ENCODE measurements at regions not wholly inside any gene's neighbourhood (a gene's known extent, or its start where the extent isn't known, plus 50 kb on each side); places are given as distances from the start of the nearest gene placed in this dataset.

DNA sequence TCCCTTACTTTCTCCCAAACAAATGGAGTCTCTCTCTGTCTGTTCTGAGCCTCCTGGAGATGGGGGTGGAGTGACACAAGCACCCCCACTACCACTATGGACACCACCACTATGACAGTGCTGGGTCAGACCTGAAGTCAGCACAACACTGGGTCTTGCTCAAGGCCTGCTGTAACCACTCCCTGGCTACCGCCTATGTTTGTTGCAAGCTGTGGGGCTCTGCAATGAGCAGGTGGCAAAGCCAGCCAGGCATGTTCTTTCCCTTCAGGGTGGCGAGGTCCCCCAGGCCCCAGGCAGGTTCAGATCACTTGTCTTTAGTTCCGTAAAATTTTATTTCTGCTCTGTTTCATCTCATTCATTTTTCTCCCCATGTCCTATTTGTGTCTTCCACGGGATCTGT is 349.8 kb downstream of the TMEM121 start:
- TF ChIP-seq, protein P1, sequence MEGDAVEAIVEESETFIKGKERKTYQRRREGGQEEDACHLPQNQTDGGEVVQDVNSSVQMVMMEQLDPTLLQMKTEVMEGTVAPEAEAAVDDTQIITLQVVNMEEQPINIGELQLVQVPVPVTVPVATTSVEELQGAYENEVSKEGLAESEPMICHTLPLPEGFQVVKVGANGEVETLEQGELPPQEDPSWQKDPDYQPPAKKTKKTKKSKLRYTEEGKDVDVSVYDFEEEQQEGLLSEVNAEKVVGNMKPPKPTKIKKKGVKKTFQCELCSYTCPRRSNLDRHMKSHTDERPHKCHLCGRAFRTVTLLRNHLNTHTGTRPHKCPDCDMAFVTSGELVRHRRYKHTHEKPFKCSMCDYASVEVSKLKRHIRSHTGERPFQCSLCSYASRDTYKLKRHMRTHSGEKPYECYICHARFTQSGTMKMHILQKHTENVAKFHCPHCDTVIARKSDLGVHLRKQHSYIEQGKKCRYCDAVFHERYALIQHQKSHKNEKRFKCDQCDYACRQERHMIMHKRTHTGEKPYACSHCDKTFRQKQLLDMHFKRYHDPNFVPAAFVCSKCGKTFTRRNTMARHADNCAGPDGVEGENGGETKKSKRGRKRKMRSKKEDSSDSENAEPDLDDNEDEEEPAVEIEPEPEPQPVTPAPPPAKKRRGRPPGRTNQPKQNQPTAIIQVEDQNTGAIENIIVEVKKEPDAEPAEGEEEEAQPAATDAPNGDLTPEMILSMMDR (IDR thresholded peaks at IDR 0.05) = no peak
- no peaks in the 10 kb centered on the region for H3K36me3 ChIP-seq
- no peak overlapping the region for H3K27ac ChIP-seq
- no peak overlapping the region for H3K4me3 ChIP-seq
- H3K9me3 ChIP-seq = no peaks in the 10 kb centered on the region
- DNase-seq (peak; percentile 12), ATAC-seq (no peak)
- no peaks in the 10 kb centered on the region for H3K27me3 ChIP-seq (ENCODE audit: low read depth)
- H3K4me1 ChIP-seq = no peaks in the 10 kb centered on the region
- intact Hi-C loops (cut with DNase I) = no loop called here

DNA sequence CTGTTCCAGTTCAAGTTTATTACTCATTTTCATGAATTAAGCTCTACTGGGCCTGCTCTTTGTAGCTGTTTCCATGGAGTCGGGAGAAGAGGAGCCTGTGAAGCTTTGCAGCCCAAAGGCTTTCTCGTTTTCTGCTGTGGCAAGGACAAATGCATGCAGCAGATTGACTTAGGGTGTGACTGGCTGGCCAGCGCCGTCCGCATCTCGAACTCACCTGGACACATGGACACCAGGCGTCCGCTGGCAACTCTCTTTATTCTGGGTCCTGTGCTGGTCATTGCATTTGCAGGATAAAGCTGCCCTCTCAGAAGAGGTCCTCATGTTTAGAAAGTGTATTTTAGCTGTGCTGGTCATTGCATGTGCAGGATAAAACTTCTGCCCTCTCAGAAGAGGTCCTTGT is 350.4 kb downstream of the TMEM121 start:
- intact Hi-C loops (cut with DNase I) = no loop called here
- H3K4me1 ChIP-seq = no peaks in the 10 kb centered on the region
- TF ChIP-seq, protein P1 (IDR thresholded peaks at IDR 0.05) = no peak
- no peaks in the 10 kb centered on the region for H3K27me3 ChIP-seq (ENCODE audit: low read depth)
- no peaks in the 10 kb centered on the region for H3K9me3 ChIP-seq
- H3K36me3 ChIP-seq = no peaks in the 10 kb centered on the region
- ATAC-seq (no peak), DNase-seq (peak; percentile 30)
- H3K27ac ChIP-seq = no peak overlapping the region
- H3K4me3 ChIP-seq = no peak overlapping the region

DNA sequence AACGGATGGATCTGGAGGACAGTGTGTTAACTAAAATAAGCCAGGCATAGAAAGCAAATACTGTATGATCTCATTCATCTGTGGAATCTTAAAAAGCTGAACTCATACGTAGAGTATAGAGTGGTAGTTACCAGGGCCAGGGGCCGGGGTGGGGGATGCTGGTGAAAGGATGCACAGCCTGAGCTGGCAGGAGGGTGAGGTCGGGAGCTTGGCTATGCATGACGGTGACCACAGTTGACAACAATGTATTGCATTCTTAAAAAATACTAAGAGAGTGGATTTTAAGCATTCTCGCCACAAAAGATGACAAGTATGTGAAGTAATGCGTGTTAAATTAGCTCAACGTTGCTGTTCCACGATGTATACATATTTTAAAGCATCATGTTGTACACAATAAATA is 351.3 kb downstream of the TMEM121 start:
- TF ChIP-seq, protein P1 (IDR thresholded peaks at IDR 0.05) = no peak
- Histone ChIP-seq H3K4me3 (no peak overlapping the region), H3K9me3 (no peaks in the 10 kb centered on the region), H3K4me1 (no peaks in the 10 kb centered on the region), H3K27ac (no peak overlapping the region), H3K36me3 (no peaks in the 10 kb centered on the region), H3K27me3 (ENCODE audit: low read depth) (no peaks in the 10 kb centered on the region)
- ATAC-seq (no peak), DNase-seq (peak; percentile 20)
- intact Hi-C loops (cut with DNase I) = no loop called here

DNA sequence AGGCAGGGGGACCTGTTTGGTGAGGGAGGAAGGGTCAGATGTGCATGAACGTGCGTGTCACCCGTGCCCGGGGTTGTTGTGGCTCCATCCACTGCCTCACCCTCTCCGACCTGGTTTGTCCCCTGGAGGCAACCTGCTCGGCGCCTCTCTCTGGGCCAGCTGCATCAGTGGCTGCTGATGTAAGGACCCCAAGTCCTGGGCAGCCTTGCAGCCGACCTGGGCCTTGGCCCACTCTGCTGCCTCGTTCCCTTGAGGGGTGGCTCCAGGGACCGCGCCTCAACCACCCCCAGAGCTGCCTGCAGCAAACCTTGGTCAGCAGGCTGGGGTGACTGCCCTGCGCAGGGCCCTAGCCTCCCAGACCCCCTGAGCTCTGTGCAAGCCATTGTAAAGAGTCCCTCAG is 351.7 kb downstream of the TMEM121 start:
- Histone ChIP-seq H3K36me3 (no peaks in the 10 kb centered on the region), H3K9me3 (no peaks in the 10 kb centered on the region), H3K27me3 (ENCODE audit: low read depth) (no peaks in the 10 kb centered on the region), H3K27ac (no peak overlapping the region), H3K4me1 (no peaks in the 10 kb centered on the region), H3K4me3 (no peak overlapping the region)
- no peak for ATAC-seq
- TF ChIP-seq, protein P1 (IDR thresholded peaks at IDR 0.05) = no peak
- intact Hi-C loops (cut with DNase I) = no loop called here
- peak; percentile 34 for DNase-seq

DNA sequence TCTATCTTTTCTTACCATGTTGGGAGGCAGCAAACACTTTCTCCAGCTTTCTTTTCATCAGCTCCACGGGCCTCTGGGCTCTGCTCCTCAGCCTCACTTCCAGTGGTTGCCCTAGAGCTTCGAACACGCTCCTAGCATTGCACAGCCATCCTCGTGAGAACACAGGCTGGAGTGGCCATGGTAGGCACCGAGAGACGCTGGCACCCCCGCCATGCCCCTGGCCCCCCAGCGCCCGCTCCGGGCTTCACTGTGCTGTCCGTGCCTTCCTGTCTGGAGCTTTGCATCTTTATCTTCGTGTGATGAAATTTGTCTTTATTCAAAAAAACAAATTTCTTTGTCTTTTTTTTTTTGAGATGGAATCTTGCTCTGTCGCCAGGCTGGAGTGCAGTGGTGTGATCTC is 352.2 kb downstream of the TMEM121 start:
- peak; percentile 24 for DNase-seq
- intact Hi-C loops (cut with DNase I) = no loop called here
- no peaks in the 10 kb centered on the region for H3K27me3 ChIP-seq (ENCODE audit: low read depth)

More for the DNA sequence above, 352.2 kb downstream of the TMEM121 start:
- Histone ChIP-seq H3K9me3 (no peaks in the 10 kb centered on the region), H3K27ac (no peak overlapping the region), H3K4me3 (no peak overlapping the region), H3K36me3 (no peaks in the 10 kb centered on the region), H3K4me1 (no peaks in the 10 kb centered on the region)
- TF ChIP-seq, protein P1 (IDR thresholded peaks at IDR 0.05) = no peak
- no peak for ATAC-seq

Data from lower lobe of right lung (tissue), 2 donors.